Hematopoietic multipotent progenitor cell treated with erythropoietin and hydrocortisone succinate and interleukin-3 and kit ligand, for 6 days (in vitro differentiated cells): ENCODE measurements at regions not wholly inside any gene's neighbourhood (a gene's known extent, or its start where the extent isn't known, plus 50 kb on each side); places are given as distances from the start of the nearest gene placed in this dataset.
"Not testable (repeated sequence)": the region's sequence is repeated elsewhere in the genome, so short reads cannot be mapped to it uniquely, and the experiment has no call there.

ENCODE experiments used
- DNase-seq: peaks from one replicate; pipeline ENCODE4 v3.0.0-alpha.2; 2015

DNA sequence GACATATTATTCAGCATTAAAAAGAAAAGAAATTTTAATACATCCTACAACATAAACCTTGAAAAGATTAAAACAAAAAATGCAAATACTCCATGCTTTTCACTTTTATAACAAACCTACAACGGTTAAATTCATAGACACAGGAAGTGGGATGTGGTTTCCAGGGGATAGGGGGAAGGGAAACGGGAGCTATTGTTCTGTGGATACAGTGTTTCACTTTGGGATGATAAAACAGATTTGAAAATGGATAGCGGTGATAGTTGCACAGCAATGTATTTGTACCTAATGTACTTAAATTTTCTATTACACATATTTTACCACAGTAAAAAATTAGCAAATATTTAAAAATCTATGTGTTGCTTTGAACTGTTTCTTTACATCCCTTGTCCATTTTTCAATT is 368.0 kb downstream of the CDY2B start:
- DNase-seq, result not testable (repeated sequence)

DNA sequence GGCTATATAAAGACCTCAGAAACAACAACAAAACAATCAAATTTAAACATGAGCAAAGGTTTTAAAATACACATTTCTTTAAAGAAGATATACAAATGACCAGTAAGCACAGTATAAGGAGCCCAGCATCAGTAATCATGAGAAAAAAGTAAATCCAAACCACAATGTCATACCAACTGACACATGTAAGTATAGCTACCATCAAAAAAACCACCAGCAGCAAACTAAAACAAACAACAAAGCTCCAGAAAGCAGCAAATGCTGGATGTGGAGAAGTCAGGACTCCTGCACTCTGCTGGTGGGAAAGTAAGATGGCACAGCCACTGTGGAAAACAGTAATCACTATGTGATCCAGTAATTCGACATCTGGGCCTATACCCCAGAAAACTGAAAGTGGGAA is 368.5 kb downstream of the CDY2B start:
- not testable (repeated sequence) for DNase-seq

GRCh38 chrY:17505834-17506233 is 374.2 kb downstream of the CDY2B start:
- DNase-seq, result not testable (repeated sequence)

DNA sequence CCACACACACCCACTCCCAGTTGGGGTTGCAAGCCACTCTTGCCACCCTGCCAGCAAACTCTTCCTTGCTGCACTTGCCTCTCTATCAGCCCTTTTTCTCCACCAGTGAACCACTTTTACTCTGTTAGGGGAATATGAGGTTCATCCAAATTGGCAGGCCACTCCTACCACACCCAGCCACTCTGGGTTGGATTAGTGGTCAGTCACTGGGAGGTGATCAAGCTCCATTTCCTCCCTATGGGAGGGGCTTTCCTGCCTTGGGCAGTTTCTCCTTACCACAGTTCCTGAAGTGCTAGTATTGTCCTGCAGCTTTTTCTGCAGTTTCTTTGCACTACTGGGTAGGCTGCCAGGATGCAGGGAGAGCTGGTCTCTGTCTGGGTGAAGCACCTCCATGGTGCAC is 395.3 kb downstream of the CDY2B start:
- DNase-seq, result not testable (repeated sequence)

- DNase-seq, result not testable (repeated sequence)
These were observed 395.9 kb downstream of the CDY2B start for GRCh38 chrY:17484157-17484556.

DNA sequence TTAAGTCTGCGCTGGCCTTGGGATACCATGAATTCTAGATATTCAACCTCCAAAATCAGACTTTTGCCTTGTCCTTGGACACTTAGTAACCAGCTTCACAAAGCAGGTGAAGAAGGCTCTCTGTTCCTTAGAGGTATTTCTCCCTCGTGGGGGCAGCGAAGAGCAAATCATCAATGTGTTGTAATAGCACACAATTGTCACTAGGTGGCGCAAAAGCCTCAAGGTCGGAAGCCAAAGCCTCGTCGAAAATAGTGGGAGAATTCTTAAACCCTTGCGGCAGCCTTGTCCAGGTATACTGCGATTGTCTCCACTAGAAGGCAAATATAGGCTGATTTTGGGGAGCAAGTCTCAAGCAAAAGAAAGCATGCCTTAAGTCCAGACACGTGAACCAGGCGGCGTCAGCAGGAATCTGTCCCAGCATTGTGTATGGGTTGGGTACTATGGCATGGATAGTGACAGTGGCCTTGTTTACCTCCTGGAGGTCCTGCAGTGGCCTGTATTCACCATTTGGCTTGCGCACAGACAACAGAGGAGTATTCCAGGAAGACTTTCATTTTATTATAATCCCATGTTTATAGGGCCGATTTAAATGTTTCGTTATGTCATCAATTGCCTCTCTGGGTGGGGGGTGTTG is 398.5 kb downstream of the CDY2B start:
- DNase-seq, result not testable (repeated sequence)

GRCh38 chrY:17472068-17472467 is 408.0 kb downstream of the CDY2B start:
- not testable (repeated sequence) for DNase-seq

DNA sequence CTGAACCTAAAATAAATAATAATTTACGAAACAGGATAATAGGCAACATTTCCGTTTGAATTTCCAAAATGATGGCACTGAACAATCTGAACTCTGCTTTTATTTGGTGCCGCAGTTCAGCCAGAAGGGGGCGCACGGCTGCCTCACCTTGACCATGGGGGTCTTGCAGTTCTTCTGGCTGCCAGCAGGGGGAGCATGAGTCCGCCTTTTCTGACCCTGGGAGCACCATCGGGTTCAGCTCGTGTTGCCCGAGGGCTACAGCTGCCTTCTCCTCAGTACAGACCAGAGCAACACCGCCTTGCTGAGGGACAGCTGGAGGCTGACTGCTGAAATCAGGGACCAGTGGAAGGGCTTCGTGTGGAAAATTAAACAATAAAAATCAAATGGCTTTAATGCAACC is 420.3 kb downstream of the CDY2B start:
- DNase-seq, result not testable (repeated sequence)

DNA sequence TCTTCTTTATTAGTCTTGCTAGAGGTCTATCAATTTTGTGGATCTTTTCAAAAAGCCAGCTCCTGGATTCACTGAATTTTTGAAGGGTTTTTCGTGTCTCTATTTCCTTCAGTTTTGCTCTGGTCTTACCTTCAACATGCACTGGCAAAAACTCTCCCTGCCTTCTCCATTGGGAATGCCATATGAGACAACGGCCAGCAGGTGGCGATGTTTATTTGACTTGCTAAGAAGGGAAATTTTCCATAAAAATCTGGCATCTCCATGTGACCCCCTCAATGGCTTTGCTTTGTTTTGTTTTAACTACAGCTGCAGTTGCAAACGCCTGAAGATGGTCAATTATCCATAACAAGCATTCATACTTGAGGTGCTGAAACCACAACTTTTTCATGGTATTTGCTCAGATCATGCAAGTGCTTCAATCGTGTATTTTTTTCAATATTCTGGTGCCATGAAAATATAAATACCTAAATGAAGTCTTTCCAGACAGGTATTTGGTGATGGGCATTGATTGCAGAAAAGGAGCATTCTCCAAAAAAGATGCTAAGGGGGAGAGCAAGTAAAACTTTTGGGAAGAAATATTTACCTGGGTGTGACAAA is 449.4 kb downstream of the CDY2B start:
- DNase-seq, result peak; percentile 29

DNA sequence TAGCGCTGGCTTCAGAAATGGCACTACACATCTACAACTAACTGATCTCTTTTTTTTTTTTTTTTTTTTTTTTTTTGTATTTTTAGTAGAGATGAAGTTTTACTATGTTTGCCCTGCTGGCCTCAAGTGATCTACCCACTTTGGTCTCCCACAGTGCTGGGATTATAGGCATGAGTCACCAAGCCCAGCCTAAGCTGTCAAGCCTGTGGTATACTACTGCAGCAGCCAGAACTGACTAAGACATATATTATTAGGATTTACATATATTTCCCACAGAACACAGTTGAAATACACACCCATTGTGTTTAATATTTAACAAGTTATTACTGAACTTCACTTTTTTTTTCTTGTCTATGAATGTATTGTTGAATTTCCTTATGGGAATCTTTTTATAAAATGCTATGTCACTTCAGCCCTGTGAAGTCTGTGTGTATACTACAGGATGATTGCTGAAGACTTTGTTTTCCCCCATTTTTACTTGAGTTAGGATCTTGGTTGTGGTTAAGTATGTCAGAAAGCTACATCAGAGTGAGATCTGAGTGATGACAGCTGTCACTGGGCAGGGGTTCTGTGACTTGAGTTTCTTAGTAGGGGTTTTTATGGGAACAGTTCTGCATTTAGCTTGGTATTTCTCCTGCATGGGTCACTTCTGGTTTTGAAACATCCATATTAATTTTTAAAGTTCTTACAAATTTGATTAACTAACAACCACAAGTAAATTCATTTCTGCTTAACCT is 481.5 kb downstream of the CDY2B start:
- DNase-seq, result no peak

DNA sequence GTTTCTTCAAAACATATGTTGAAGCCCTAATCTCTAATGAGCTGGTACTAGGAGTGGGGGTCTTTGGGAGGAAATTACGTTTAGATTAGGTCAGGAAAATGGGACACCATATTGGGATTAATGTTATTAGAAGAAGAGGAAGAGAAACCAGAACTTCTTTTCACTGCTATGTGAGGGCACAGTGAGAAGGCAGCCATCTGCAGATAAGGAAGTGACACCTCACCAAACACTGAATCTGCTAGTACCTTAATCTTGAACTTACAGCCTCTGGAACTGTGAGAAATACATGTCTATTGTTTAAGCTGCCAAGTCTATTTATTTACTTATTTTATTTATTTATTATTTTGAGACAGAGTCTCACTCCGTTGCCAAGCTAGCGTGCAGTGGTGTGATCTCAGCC is 482.4 kb downstream of the CDY2B start:
- DNase-seq, result no peak

- no peak for DNase-seq
These were observed 498.5 kb downstream of the CDY2B start for GRCh38 chrY:17381431-17382070.

- no peak for DNase-seq
These were observed 501.7 kb downstream of the CDY2B start for GRCh38 chrY:17378326-17378725.

DNA sequence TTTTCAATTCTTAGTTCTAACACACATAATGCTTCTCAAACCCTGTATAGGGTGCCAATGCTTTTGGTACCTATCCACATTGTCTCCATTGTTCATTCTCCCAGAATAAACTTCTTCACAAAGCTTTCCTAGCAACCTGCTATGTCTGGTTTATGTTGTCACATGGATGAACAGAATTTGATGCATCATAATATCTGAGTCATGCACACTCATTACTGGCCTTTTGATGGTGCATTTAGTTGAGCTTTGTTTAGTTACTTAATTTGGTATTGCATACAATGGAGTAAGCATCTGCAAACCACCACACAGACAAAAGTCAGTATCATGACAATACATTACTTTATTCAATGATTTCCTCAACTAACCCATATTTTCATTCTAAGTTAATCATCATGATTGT is 511.6 kb downstream of the CDY2B start:
- DNase-seq, result no peak

DNA sequence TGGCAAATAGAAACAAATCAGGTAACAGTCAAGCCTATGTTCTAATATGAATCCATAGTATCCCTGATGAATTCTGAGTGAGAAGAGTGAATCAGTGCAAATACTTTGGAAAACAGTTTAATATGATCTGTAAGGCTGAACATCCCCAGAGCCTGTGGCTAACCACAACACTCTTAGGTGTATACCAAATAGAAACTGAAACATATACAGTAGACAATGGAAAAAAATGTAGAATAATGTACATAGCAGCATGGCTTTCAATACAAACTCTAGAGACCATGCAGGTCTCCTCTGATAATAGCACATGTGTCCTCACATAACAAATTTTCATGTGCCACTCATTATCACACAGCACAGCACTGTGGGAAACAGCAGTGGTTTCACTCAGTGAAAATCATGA is 513.6 kb downstream of the CDY2B start:
- no peak for DNase-seq

DNA sequence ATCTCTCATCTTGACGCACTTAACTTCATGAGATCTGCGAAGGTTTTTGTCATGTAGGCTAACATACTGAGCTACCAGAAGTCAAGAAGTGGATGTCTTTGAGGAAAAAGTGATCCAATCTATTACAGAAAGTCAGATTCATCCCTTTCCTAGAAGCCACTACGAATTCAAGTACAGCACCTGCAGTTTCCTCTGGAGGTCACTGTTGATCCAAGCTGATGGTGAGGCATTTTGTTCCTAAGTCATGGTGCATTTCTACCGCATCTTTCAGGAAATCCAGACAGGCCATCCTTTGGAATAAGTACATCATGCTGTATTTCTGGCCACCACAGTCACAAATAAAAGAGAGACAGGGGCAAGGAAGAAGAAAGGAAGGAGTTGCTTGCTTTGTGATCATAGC is 541.0 kb downstream of the CDY2B start:
- no peak for DNase-seq

- DNase-seq, result no peak
These were observed 549.3 kb downstream of the CDY2B start for GRCh38 chrY:17330733-17331132.

DNA sequence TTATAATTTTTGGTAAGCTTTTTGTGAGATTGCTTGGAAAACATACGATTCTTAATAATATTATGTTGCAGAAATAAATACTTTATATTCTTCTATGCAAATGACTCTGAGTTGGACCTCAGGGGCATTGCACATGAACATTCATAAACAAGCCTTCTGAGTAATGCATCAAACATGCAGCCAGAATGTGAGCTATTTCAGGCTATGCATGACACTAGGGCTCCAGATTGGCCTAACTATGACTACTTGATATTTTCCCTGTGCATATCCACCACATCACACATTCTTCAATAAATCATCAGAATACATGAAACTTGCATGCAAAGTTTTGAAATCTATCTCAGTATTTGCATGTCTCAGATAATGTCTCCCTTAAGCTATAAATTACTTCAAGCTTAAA is 560.1 kb downstream of the CDY2B start:
- DNase-seq, result no peak

GRCh38 chrY:17318631-17319030 is 561.4 kb downstream of the CDY2B start:
- no peak for DNase-seq

GRCh38 chrY:17277056-17277455 is 603.0 kb downstream of the CDY2B start:
- DNase-seq, result no peak

DNA sequence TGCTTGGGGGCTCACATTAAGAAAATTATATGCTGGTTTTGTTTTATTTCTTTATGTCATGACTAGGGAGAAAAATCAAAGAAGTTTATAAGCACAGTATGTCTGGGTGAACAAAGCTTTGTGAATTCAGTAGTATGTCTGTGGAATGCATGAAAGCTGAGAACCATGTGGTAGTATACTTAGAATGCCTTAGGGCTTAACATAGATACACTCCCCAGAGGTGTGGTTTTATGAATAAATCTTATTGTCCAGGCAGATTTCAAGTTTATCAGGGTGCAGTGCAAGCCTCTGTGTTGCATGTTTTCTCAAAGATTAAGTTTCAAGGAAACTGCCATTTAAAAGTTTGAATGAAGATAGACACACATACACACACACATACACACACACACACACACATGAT is 620.5 kb downstream of the CDY2B start:
- DNase-seq, result no peak

- DNase-seq, result no peak
These were observed 641.6 kb downstream of the CDY2B start for GRCh38 chrY:17238406-17238805.

DNA sequence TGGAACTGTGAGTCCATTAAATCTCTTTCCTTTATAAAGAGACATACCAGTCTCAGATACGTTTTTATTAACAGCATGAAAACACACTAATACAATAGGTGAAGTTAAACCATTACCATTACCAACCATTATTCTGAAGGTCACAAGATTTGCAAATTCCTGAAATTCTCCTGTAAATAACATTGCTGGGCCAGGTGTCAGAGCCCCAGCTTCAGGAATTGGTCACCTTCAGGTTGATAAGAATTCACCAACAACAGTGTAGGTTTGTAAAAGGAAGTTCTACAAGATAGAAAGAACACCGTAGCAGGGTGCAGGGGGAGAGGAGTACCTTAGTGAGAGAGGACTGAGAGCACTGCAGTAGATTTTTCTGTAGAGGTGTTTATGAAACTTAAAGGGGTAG is 644.3 kb downstream of the CDY2B start:
- no peak for DNase-seq
